A673 (cell line): ENCODE measurements at regions not wholly inside any gene's neighbourhood (a gene's known extent, or its start where the extent isn't known, plus 50 kb on each side); places are given as distances from the start of the nearest gene placed in this dataset.

Source experiments
- CTCF ChIP-seq: fragments of 300-800, 200-600 bp; sonication (generic); conservative IDR thresholded peaks from 2 replicates; pipeline ENCODE4 v1.5.1; 2017; ENCODE audit warnings: low read depth, mild to moderate bottlenecking, antibody characterized with exemption, low read length, moderate library complexity, mixed read lengths
- EZH2 ChIP-seq: fragments of 200-600 bp; sonication (generic); IDR thresholded peaks from 2 replicates; pipeline ENCODE4 v1.6.1; 2017; ENCODE audit warnings: borderline replicate concordance, low read depth, mild to moderate bottlenecking, mixed read lengths, antibody characterized with exemption, low read length; ENCODE audit not compliant: poor library complexity, severe bottlenecking

GRCh38 chrX:42694260-42694815, 83.6 kb downstream of the PPP1R2C start:
- no peak for TF ChIP-seq CTCF
- no peak for TF ChIP-seq EZH2
